Sigmoid colon (tissue), 4 donors: ENCODE measurements at regions not wholly inside any gene's neighbourhood (a gene's known extent, or its start where the extent isn't known, plus 50 kb on each side); places are given as distances from the start of the nearest gene placed in this dataset.

Experiments used
- EP300 ChIP-seq, 4 donors: sonication (generic); formaldehyde crosslinking; IDR thresholded peaks; one replicate each; pipeline ENCODE4 v1.6.1; 2017; ENCODE audit warnings: antibody characterized with exemption in 4 of 4
- POLR2A ChIP-seq, 2 donors: fragments of 450-650 bp; IDR thresholded peaks; one replicate each; pipeline ENCODE4 v1.6.1; 2016; ENCODE audit warnings: antibody characterized with exemption in 2 of 2, mild to moderate bottlenecking in 2 of 2, moderate library complexity in 2 of 2
- POLR2AphosphoS5 ChIP-seq, 4 donors: sonication (generic); formaldehyde crosslinking; IDR thresholded peaks; one replicate each; pipeline ENCODE4 v1.6.1; 2017; ENCODE audit warnings: antibody characterized with exemption in 4 of 4
- TF ChIP-seq, protein P1 (sequence below), 4 experiments: fragments of 450-650 bp in 3 of 4; fragments of 200-600 bp in 1 of 4; IDR thresholded peaks; one replicate each; pipeline ENCODE4 v1.5.1; 2016 to 2019; ENCODE audit warnings: antibody characterized with exemption in 4 of 4, mild to moderate bottlenecking in 3 of 4, moderate library complexity in 2 of 4

DNA sequence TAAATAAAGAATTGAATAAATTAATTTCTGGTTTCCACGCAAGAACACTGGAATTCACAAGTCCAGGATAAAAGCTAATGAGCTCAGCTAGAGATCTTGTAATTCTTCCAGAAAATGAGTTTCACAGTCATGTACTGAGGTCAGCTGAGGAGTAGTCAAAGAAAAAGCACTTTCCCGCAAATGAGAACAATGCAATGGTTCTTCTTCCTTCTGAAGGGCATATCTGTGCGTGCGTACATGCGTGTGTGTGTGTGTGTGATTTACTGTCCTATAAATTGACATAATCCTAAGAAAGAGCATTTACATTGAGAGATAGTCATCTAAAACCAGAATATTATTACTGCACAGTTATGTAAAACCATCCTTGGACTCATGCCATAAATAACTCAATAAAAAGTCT is 968.9 kb upstream of the EYS start:
- TF ChIP-seq, protein P1, sequence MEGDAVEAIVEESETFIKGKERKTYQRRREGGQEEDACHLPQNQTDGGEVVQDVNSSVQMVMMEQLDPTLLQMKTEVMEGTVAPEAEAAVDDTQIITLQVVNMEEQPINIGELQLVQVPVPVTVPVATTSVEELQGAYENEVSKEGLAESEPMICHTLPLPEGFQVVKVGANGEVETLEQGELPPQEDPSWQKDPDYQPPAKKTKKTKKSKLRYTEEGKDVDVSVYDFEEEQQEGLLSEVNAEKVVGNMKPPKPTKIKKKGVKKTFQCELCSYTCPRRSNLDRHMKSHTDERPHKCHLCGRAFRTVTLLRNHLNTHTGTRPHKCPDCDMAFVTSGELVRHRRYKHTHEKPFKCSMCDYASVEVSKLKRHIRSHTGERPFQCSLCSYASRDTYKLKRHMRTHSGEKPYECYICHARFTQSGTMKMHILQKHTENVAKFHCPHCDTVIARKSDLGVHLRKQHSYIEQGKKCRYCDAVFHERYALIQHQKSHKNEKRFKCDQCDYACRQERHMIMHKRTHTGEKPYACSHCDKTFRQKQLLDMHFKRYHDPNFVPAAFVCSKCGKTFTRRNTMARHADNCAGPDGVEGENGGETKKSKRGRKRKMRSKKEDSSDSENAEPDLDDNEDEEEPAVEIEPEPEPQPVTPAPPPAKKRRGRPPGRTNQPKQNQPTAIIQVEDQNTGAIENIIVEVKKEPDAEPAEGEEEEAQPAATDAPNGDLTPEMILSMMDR (IDR thresholded peaks at IDR 0.05): no peak
- TF ChIP-seq EP300 (IDR thresholded peaks at IDR 0.05) (no peak), POLR2A (IDR thresholded peaks at IDR 0.05) (no peak), POLR2AphosphoS5 (IDR thresholded peaks at IDR 0.05) (no peak)
